ENCODE measurements at regions not wholly inside any gene's neighbourhood (a gene's known extent, or its start where the extent isn't known, plus 50 kb on each side); places are given as distances from the start of the nearest gene placed in this dataset.

DNA sequence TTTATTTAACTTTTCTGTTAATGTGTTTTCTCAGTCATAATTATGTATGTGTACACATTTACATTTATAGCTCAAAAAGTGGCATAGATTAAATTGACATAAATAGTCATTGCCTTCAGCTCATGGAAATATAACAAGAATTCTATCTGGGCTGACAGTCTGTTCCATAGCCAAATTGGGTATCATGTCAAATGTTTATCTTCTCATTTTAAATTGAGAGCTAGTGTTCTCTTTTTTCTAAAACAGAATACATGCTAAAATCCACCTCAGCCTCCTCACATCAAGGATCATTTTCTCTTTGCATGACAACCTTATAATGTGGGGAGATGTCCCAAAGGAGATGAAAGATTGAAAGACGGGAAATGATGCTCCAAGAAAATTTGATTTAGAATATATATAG, 144.1 kb upstream of the BCHE start:
- TF ChIP-seq, protein P1, sequence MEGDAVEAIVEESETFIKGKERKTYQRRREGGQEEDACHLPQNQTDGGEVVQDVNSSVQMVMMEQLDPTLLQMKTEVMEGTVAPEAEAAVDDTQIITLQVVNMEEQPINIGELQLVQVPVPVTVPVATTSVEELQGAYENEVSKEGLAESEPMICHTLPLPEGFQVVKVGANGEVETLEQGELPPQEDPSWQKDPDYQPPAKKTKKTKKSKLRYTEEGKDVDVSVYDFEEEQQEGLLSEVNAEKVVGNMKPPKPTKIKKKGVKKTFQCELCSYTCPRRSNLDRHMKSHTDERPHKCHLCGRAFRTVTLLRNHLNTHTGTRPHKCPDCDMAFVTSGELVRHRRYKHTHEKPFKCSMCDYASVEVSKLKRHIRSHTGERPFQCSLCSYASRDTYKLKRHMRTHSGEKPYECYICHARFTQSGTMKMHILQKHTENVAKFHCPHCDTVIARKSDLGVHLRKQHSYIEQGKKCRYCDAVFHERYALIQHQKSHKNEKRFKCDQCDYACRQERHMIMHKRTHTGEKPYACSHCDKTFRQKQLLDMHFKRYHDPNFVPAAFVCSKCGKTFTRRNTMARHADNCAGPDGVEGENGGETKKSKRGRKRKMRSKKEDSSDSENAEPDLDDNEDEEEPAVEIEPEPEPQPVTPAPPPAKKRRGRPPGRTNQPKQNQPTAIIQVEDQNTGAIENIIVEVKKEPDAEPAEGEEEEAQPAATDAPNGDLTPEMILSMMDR (IDR thresholded peaks at IDR 0.05), result no peak

DNA sequence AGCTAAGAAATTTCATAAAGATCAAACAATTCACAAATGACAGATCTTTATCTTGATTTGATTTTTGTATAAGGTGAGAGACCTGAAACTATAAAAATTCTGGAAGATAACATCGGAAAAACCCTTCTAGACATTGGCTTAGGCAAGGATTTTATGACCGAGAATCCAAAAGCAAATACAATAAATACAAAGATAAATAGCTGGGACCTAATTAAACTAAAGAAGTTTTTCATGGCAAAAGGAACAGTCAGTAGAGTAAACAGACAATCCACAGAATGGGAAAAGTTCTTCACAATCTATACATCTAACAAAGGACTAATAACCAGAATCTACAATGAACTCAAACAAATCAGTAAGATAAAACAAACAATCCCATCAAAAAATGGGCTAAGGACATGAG, 116.9 kb upstream of the BCHE start:
- TF ChIP-seq, protein P1 (IDR thresholded peaks at IDR 0.05), result no peak

DNA sequence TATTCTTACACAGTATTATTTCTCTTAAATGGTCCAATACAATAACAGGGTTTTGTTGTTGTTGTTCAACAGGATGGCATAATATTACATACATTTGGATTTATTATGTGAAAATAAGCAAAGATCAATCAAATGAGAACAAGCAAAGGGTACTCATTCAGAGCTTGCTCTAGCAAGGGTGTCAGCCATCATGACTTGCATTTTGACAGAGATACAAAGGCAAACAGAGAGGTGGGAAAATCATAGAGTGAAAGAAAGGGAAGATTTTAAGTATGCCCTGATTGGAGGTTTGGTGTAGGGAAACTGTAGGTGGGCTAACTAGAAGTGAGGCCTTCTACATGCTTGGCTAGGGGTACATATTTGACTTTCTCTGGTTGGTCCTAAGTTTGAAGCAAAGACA, 109.1 kb upstream of the BCHE start:
- TF ChIP-seq, protein P1 (IDR thresholded peaks at IDR 0.05), result no peak

DNA sequence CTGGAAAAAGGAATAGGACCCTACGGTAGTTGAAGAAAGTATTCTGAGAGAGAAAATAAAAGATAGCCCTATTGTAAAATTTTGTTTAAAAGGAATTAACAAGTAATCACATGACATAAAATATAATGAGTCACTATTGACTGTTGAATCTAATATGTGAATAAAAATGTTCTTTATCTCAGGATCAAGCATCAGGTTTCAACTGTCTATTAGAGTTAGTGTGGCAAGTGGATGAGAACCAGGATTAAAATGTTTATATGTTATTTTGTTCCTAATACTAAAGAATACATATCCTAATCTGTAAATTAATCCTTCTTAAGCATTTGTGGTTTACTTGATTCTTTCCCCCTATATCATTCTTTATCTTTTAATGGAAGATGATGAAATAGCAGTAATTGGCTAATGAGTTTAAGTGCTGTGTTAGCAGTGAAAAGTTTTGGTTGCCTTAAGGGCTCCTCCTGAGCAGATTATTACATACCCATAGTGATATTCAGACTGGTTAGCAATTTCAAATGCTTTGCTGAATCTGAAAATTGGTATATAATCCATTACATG, 101.8 kb upstream of the BCHE start:
- TF ChIP-seq, protein P1 (IDR thresholded peaks at IDR 0.05), result no peak

DNA sequence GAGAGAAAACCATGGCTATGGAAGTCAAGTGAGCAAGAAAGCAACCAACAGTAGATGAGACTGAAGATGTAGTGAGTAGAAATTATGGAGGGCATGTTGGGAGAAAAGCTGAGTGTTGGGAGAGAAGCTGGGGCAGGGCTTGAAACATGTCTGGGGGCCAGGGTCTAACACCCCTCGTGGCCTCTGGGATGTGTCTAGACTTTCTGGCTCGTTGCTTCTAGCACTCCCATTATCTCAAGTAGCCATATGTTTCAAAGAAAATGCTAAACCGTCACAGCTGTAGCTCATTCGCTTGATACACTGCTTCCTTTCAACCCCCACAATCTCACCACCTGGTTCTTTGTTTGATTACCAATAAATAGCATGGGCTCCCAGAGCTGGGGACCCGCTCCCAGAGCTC, 83.8 kb upstream of the BCHE start:
- TF ChIP-seq, protein P1 (IDR thresholded peaks at IDR 0.05), result no peak

DNA sequence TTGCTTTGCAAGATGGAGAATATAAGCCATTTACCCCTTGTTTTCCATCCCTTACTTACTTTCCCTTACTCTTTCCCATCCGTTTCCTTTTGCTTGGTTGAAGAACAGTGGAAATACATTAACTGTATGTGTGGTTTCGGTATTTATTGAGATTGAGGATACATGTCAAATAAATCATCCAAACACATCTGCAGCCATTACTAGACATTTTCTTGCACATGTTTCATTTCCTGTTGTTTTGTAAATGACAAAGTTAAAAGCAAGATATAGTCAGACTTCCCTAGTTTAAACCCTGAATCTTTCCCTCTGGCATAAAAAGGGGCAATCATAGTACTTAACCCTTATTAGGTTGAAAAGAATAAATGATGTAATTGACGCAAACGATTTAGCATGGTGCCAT, 82.1 kb upstream of the BCHE start:
- TF ChIP-seq, protein P1 (IDR thresholded peaks at IDR 0.05), result no peak

DNA sequence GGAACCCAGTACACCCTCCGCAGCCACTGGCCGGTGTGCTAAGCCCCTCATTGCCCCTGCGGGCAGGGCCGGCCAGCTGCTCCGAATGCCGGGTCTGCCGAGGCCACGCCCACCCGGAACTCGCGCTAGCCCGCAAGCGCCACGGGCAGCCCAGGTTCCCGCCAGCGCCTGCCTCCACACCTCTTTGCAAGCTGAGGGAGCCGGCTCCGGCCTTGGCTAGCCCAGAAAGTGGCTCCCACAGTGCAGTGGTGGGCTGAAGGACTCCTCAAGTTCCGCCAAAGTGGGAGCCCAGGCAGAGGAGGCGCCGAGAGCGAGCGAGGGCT, 81.4 kb upstream of the BCHE start:
- TF ChIP-seq, protein P1 (IDR thresholded peaks at IDR 0.05), result no peak

All from LNCAP (cell line).